IMR-90 (cell line): ENCODE measurements at regions not wholly inside any gene's neighbourhood (a gene's known extent, or its start where the extent isn't known, plus 50 kb on each side); places are given as distances from the start of the nearest gene placed in this dataset.

Experiments
- ATAC-seq: fragments of 200-7000 bp; cut with Tn5 transposase; 2 replicates; pipeline ENCODE4 v1.9.1; 2020; ENCODE audit warnings: low read depth, mild to moderate bottlenecking, moderate library complexity
- BruUV-seq: library from RNA; stranded (reverse); fragments of 400-500 nt; replicated peaks from 2 replicates; lab custom pipeline; 2021; lab: Mats Ljungman, UMichigan
- CTCF ChIA-PET: fragments of 300-600 bp; formaldehyde crosslinking; extraction: SDS; loops from one replicate; lab custom pipeline; 2021; ENCODE audit warnings: antibody characterized with exemption; lab: Yijun Ruan, JAX
- POLR2A ChIA-PET: fragments of 300-600 bp; sonication (Branson Sonifier 250); formaldehyde crosslinking; loops from one replicate; lab custom pipeline; 2022; ENCODE audit warnings: antibody characterized with exemption; ENCODE audit not compliant: unreplicated experiment; lab: Charles Lee
- DNase-seq: peaks from one replicate; pipeline ENCODE4 v3.0.0; 2013
- H2AFZ ChIP-seq: replicated peaks from 2 replicates; pipeline ENCODE3; 2013; ENCODE audit warnings: low read length, mild to moderate bottlenecking; ENCODE audit not compliant: poor library complexity
- H2AK5ac ChIP-seq: 2 replicates; pipeline ENCODE4 v1.6.1; 2013; ENCODE audit warnings: low read depth, low read length, inconsistent platforms
- H2AK9ac ChIP-seq: replicated peaks from 2 replicates; pipeline ENCODE3; 2013; ENCODE audit warnings: mild to moderate bottlenecking, low read depth, low read length, moderate library complexity; ENCODE audit not compliant: poor library complexity
- H2BK120ac ChIP-seq: 2 replicates; pipeline ENCODE4 v1.6.1; 2013; ENCODE audit warnings: low read depth, low read length, inconsistent platforms
- H2BK15ac ChIP-seq: 3 replicates; pipeline ENCODE4 v1.6.1; 2013; ENCODE audit warnings: low read depth, low read length, inconsistent platforms
- H2BK20ac ChIP-seq: 2 replicates; pipeline ENCODE4 v1.6.1; 2013; ENCODE audit warnings: low read depth, mild to moderate bottlenecking, inconsistent platforms, low read length, moderate library complexity
- H2BK5ac ChIP-seq: 2 replicates; pipeline ENCODE4 v1.6.1; 2013; ENCODE audit warnings: mild to moderate bottlenecking, low read depth, low read length, inconsistent platforms; ENCODE audit not compliant: poor library complexity, severe bottlenecking
- H3K14ac ChIP-seq: replicated peaks from 2 replicates; pipeline ENCODE4 v1.6.1; 2013; ENCODE audit warnings: low read depth, low read length, inconsistent platforms
- H3K18ac ChIP-seq: 2 replicates; pipeline ENCODE4 v1.6.1; 2013; ENCODE audit warnings: low read depth, low read length, control low read depth
- H3K23ac ChIP-seq: 2 replicates; pipeline ENCODE4 v1.6.1; 2013; ENCODE audit warnings: low read depth, low read length, inconsistent platforms
- H3K27ac ChIP-seq: 2 replicates; pipeline ENCODE4 v1.5.1; 2013; ENCODE audit warnings: mild to moderate bottlenecking, control low read depth, low read length; ENCODE audit not compliant: insufficient read depth
- H3K27me3 ChIP-seq: 2 replicates; pipeline ENCODE4 v1.6.1; 2013; ENCODE audit warnings: low read length; ENCODE audit not compliant: control insufficient read depth, insufficient read depth
- H3K36me3 ChIP-seq: 2 replicates; pipeline ENCODE4 v1.6.1; 2013; ENCODE audit warnings: low read length, mixed read lengths; ENCODE audit not compliant: control insufficient read depth, insufficient read depth
- H3K4ac ChIP-seq: 2 replicates; pipeline ENCODE4 v1.6.1; 2013; ENCODE audit warnings: low read depth, low read length, inconsistent platforms
- H3K4me1 ChIP-seq: 2 replicates; pipeline ENCODE4 v1.6.1; 2013; ENCODE audit warnings: low read length, mixed read lengths; ENCODE audit not compliant: control insufficient read depth, insufficient read depth
- H3K4me2 ChIP-seq: 2 replicates; pipeline ENCODE4 v1.6.1; 2013; ENCODE audit warnings: low read depth, mild to moderate bottlenecking, control low read depth, low read length, moderate library complexity
- H3K4me3 ChIP-seq: 2 replicates; pipeline ENCODE4 v1.5.1; 2013; ENCODE audit warnings: low read depth, mild to moderate bottlenecking, control low read depth, low read length, moderate library complexity; ENCODE audit not compliant: insufficient read depth
- H3K56ac ChIP-seq: 2 replicates; pipeline ENCODE4 v1.6.1; 2013; ENCODE audit warnings: low read length, inconsistent platforms; ENCODE audit not compliant: insufficient read depth; ENCODE audit errors: extremely low read depth
- H3K79me1 ChIP-seq, 2 experiments: 2 replicates each; pipeline ENCODE4 v1.6.1; 2013; ENCODE audit warnings: low read length in 2 of 2, inconsistent platforms in 1 of 2, low read depth in 1 of 2
- H3K9ac ChIP-seq: 2 replicates; pipeline ENCODE4 v1.6.1; 2013; ENCODE audit warnings: low read depth, low read length, control low read depth
- H3K9me1 ChIP-seq: 2 replicates; pipeline ENCODE4 v1.6.1; 2013; ENCODE audit warnings: low read length, inconsistent platforms; ENCODE audit not compliant: insufficient read depth
- H3K9me3 ChIP-seq: 2 replicates; pipeline ENCODE4 v1.6.1; 2013; ENCODE audit warnings: low read length; ENCODE audit not compliant: control insufficient read depth, insufficient read depth
- H4K20me1 ChIP-seq: 2 replicates; pipeline ENCODE4 v1.6.1; 2013; ENCODE audit warnings: low read length, inconsistent platforms; ENCODE audit not compliant: insufficient read depth
- H4K5ac ChIP-seq: 2 replicates; pipeline ENCODE4 v1.6.1; 2013; ENCODE audit warnings: mild to moderate bottlenecking, low read depth, low read length, control low read depth
- H4K8ac ChIP-seq, 2 experiments: 2 replicates each; pipeline ENCODE4 v1.6.1; 2013; ENCODE audit warnings: low read depth in 2 of 2, low read length in 2 of 2, control low read depth in 1 of 2, inconsistent platforms in 1 of 2
- H4K91ac ChIP-seq: 2 replicates; pipeline ENCODE4 v1.6.1; 2013; ENCODE audit warnings: low read depth, low read length, inconsistent platforms; ENCODE audit not compliant: insufficient read depth
- BHLHE40 ChIP-seq: fragments of 150-350 bp; IDR thresholded peaks from 2 replicates; pipeline ENCODE4 v1.6.1; 2016; ENCODE audit warnings: mild to moderate bottlenecking, low read depth, low read length
- CHD1 ChIP-seq: IDR thresholded peaks from 2 replicates; pipeline ENCODE4 v1.6.1; 2012; ENCODE audit warnings: low read depth, low read length, improper control_type of control experiment
- FOS ChIP-seq: fragments of 150-350 bp; IDR thresholded peaks from 2 replicates; pipeline ENCODE4 v1.6.1; 2016; ENCODE audit warnings: low read depth, low read length
- MAFK ChIP-seq: IDR thresholded peaks from 2 replicates; pipeline ENCODE4 v1.6.1; 2012; ENCODE audit warnings: low read depth, low read length, improper control_type of control experiment
- MAZ ChIP-seq: IDR thresholded peaks from 2 replicates; pipeline ENCODE4 v1.6.1; 2012; ENCODE audit warnings: low read depth, mild to moderate bottlenecking, low read length, improper control_type of control experiment, moderate library complexity, borderline replicate concordance
- MXI1 ChIP-seq: IDR thresholded peaks from 2 replicates; pipeline ENCODE4 v1.6.1; 2012; ENCODE audit warnings: low read depth, mild to moderate bottlenecking, low read length, moderate library complexity, borderline replicate concordance
- POLR2A ChIP-seq: IDR thresholded peaks from 2 replicates; pipeline ENCODE4 v1.6.1; 2012; ENCODE audit warnings: mild to moderate bottlenecking, low read depth, low read length
- RAD21 ChIP-seq: IDR thresholded peaks from 2 replicates; pipeline ENCODE4 v1.6.1; 2012; ENCODE audit warnings: low read length, improper control_type of control experiment
- RCOR1 ChIP-seq: IDR thresholded peaks from 2 replicates; pipeline ENCODE4 v1.6.1; 2012; ENCODE audit warnings: mild to moderate bottlenecking, low read length, improper control_type of control experiment; ENCODE audit not compliant: insufficient replicate concordance
- RFX5 ChIP-seq: IDR thresholded peaks from 2 replicates; pipeline ENCODE4 v1.8.0; 2012; ENCODE audit warnings: low read depth, mild to moderate bottlenecking, low read length, moderate library complexity
- SMC3 ChIP-seq: fragments of 150-350 bp; IDR thresholded peaks from 2 replicates; pipeline ENCODE4 v1.6.1; 2016; ENCODE audit warnings: low read depth, mild to moderate bottlenecking, antibody characterized with exemption, low read length, moderate library complexity
- WGBS, 2 experiments: methylation state at CpG; one replicate each; pipeline versions ENCODE4 v1.1.5 to v1.1.7; 2013; ENCODE audit warnings: missing lambda C conversion rate in 2 of 2; ENCODE audit not compliant: insufficient read length in 1 of 2; ENCODE audit errors: extremely low coverage in 2 of 2; 5-methylcytosine and 5-hydroxymethylcytosine counted together
- dilution Hi-C: fragments of 300-500 bp; cut with HindIII; formaldehyde crosslinking; loops from one replicate; pipeline ENCODE4 v1.14.3; 2018; ENCODE audit warnings: low sequenced_read_pairs; ENCODE audit not compliant: unreplicated experiment
- in situ Hi-C: fragments of 300-500 bp; cut with MboI; formaldehyde crosslinking; loops from 3 replicates; pipeline ENCODE4 v1.14.3; 2019; ENCODE audit warnings: low sequenced_read_pairs, inconsistent platforms, mixed read lengths
- intact Hi-C: fragments of 100-400 bp; cut with micrococcal nuclease; formaldehyde crosslinking; loops from 2 replicates; pipeline ENCODE4 v1.10.0; 2022
- TF ChIP-seq, protein P1 (sequence below): fragments of 150-350 bp; IDR thresholded peaks from 2 replicates; pipeline ENCODE4 v1.6.1; 2017; ENCODE audit warnings: mild to moderate bottlenecking, antibody characterized with exemption, low read length, low read depth
- TF ChIP-seq, protein P2 (sequence below): conservative IDR thresholded peaks from 2 replicates; pipeline ENCODE4 v1.5.1; 2012; ENCODE audit warnings: mild to moderate bottlenecking, low read depth, low read length, improper control_type of control experiment
- TF ChIP-seq, protein P3 (sequence below): fragments of 150-350 bp; IDR thresholded peaks from 2 replicates; pipeline ENCODE4 v1.6.1; 2016; ENCODE audit warnings: low read depth, mild to moderate bottlenecking, low read length, moderate library complexity, borderline replicate concordance

DNA sequence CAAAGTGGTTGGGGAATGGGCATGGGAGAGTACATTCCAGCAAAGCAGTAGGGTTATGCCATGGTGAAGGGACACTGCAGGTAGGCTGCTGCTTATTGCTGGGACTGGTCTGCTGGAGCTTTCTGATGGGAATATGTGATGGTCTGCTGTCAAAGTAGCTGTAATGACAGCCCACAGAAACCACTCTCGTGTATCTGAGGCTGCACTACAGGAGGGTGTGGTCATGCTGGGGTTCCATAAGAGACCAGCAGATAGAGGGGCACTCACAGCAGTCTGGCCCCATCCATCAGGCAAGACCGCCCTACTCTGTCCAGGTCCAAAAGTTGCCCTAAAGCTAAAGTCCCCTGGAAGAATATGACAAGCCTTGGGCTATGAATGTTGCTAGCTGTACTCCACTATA lies 739.3 kb downstream of the COL12A1 start:
- TF ChIP-seq, protein P1, sequence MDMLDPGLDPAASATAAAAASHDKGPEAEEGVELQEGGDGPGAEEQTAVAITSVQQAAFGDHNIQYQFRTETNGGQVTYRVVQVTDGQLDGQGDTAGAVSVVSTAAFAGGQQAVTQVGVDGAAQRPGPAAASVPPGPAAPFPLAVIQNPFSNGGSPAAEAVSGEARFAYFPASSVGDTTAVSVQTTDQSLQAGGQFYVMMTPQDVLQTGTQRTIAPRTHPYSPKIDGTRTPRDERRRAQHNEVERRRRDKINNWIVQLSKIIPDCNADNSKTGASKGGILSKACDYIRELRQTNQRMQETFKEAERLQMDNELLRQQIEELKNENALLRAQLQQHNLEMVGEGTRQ: no peak
- no peak for TF ChIP-seq CHD1
- no peak for TF ChIP-seq SMC3
- TF ChIP-seq POLR2A: no peak
- no peak for TF ChIP-seq MAZ
- TF ChIP-seq RFX5: no peak
- no peak for TF ChIP-seq RAD21
- TF ChIP-seq RCOR1: no peak
- TF ChIP-seq, protein P2, sequence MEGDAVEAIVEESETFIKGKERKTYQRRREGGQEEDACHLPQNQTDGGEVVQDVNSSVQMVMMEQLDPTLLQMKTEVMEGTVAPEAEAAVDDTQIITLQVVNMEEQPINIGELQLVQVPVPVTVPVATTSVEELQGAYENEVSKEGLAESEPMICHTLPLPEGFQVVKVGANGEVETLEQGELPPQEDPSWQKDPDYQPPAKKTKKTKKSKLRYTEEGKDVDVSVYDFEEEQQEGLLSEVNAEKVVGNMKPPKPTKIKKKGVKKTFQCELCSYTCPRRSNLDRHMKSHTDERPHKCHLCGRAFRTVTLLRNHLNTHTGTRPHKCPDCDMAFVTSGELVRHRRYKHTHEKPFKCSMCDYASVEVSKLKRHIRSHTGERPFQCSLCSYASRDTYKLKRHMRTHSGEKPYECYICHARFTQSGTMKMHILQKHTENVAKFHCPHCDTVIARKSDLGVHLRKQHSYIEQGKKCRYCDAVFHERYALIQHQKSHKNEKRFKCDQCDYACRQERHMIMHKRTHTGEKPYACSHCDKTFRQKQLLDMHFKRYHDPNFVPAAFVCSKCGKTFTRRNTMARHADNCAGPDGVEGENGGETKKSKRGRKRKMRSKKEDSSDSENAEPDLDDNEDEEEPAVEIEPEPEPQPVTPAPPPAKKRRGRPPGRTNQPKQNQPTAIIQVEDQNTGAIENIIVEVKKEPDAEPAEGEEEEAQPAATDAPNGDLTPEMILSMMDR: no peak
- TF ChIP-seq, protein P3, sequence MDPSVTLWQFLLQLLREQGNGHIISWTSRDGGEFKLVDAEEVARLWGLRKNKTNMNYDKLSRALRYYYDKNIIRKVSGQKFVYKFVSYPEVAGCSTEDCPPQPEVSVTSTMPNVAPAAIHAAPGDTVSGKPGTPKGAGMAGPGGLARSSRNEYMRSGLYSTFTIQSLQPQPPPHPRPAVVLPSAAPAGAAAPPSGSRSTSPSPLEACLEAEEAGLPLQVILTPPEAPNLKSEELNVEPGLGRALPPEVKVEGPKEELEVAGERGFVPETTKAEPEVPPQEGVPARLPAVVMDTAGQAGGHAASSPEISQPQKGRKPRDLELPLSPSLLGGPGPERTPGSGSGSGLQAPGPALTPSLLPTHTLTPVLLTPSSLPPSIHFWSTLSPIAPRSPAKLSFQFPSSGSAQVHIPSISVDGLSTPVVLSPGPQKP: no peak
- TF ChIP-seq FOS: no peak
- no peak for TF ChIP-seq BHLHE40
- no peak for TF ChIP-seq MAFK
- no peak for TF ChIP-seq MXI1
- H2BK120ac ChIP-seq: no peak overlapping the region

More for the DNA sequence above, 739.3 kb downstream of the COL12A1 start:
- Histone ChIP-seq H3K4me1 (peaks cover 8% of the 10 kb centered on the region), H3K36me3 (no peaks in the 10 kb centered on the region), H3K9me1 (peaks cover 10% of the 10 kb centered on the region), H3K27ac (no peak overlapping the region), H3K56ac (no peak overlapping the region), H2AK9ac (no peak overlapping the region), H3K27me3 (no peaks in the 10 kb centered on the region), H3K4me2 (no peak overlapping the region), H2AFZ (peak overlapping the region; percentile 14), H3K14ac (0 out of 2 replicates have a peak overlapping the region, but pooled peaks have one; percentile 37), H3K9ac (no peak overlapping the region), H2AK5ac (peak overlapping the region; percentile 72), H3K4ac (no peak overlapping the region; the same call in 1 of the 2 replicates), H4K91ac (no peak overlapping the region), H3K4me3 (no peak overlapping the region), H4K5ac (peak overlapping the region; percentile 41; the same call in 1 of the 2 replicates), H4K20me1 (no peaks in the 10 kb centered on the region), H3K18ac (peak overlapping the region; percentile 57; the same call in 1 of the 2 replicates), H3K9me3 (no peaks in the 10 kb centered on the region), H2BK5ac (peak overlapping the region; percentile 20), H4K8ac (no peak overlapping the region), H2BK15ac (no peak overlapping the region), H2BK20ac (peak overlapping the region; percentile 33; the same call in 1 of the 2 replicates), H3K23ac (no peak overlapping the region), H3K79me1 (no peaks in the 10 kb centered on the region)
- ChIA-PET POLR2A (no interaction called here), CTCF (no interaction called here)
- in situ Hi-C loops (no loop called here), intact Hi-C loops (no loop called here), dilution Hi-C loops (no loop called here)
- ATAC-seq (no peak), DNase-seq (no peak)
- 82% methylated on average over 2 of the region's 2 CpGs; no CpG with 5 or more reads in 1 of the 2 experiments for WGBS, 2 experiments
- no TSS peak for BruUV-seq
